ENCODE measurements at regions not wholly inside any gene's neighbourhood (a gene's known extent, or its start where the extent isn't known, plus 50 kb on each side); places are given as distances from the start of the nearest gene placed in this dataset.
"Not testable (repeated sequence)": the region's sequence is repeated elsewhere in the genome, so short reads cannot be mapped to it uniquely, and the experiment has no call there.

- DNase-seq (ENCODE audit: low read depth), result no peak
These were observed 524.2 kb upstream of the SALL3 start for GRCh38 chr18:78455386-78455785.

DNA sequence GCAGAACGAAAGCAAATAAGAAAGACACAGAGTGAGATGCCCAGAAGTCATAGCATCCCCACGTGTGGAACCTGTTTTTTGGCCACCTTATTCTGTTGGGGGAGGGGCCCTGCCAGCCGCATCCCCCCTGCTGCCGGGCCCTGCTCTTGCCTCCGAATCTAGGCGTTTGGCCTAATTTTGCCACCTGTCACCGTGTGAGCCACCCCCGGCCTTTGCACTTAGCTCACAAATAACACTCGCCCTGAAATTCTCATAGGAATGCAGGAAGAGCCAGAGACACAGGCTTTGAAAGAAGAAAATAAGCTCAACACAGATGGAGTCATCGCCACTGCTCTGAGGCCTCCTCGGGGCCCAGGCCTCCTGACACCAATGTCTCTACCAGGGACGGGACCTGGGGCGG, 522.6 kb upstream of the SALL3 start:
- DNase-seq (ENCODE audit: low read depth), result no peak

GRCh38 chr18:78457731-78458130, 521.9 kb upstream of the SALL3 start:
- DNase-seq (ENCODE audit: low read depth), result no peak

DNA sequence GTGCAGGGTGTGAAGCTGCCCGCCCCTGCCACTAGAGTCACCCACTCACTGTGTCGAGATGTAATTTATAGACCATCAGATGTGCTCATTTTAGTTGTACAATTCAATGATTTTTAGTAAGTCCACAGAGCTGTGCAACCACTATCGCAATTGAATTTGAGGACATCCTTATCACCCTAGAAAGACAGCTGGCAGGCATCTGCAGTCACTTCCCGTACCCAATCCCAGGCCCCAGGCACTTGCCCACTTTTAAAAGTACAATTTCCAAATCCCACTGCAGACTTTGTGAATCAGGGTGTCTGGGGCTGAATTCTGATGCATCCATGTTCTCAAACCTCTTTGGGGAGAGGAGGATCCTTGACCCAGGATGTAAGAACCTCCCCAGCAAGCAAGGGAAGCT, 521.3 kb upstream of the SALL3 start:
- no peak for DNase-seq (ENCODE audit: low read depth)

DNA sequence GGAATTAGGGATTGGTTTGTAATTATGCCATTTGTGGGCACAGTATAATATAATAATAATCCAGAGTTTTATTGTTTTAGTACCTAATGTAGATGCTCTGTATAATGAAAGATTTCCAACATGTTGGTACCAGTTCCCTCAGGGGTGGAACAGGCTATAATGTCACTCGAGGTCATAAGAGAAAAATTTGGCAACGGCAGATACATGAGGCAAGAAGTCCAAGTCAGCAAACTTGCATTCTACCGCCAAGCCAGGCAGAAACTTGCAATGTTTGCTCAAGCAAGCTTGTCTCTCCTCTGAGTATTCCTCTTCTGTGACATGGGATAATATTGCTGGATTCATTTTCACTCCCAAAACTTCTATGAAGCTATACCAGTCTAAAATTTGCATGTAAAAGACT, 520.0 kb upstream of the SALL3 start:
- no peak for DNase-seq (ENCODE audit: low read depth)

DNA sequence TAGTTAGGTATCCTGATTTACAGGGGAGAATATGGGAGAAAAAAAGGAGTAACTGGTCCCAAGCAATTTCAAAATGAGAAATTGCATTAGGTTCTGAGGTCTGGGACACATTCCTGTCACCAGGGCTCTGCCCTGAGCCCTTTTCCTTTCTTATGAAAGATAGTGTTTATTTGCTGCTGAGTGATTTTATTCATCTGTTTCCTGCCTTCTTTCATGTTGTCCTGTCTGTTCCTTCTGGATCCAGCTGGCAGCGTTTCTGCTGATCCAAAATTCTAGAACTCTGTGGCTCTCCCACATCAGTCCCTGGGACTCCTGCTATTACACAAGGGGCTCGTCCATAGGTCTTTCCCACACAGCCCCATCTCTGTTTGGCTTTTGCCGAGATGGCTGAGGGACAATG, 519.1 kb upstream of the SALL3 start:
- DNase-seq (ENCODE audit: low read depth), result no peak

DNA sequence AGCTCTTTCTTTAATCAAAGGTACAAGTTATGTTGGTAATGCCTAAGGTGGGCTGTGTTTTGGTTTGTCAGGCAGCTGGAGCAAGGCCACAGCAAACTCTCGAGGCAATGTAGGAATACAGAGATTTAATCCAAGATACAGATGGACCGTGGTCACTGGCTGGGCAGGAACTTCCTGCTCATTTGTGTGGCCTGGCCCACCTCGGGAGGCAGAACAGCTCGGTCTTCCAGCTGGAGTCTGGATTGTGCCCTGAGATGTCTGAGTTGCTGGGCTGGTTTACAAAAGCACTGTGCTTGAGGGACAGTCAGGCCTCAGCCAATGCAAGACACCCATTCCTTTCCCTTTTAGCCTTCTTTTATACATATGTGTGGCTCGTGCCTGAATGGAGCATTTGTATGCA, 506.1 kb upstream of the SALL3 start:
- DNase-seq (ENCODE audit: low read depth), result no peak

GRCh38 chr18:78477840-78478239, 501.8 kb upstream of the SALL3 start:
- DNase-seq (ENCODE audit: low read depth), result no peak

DNA sequence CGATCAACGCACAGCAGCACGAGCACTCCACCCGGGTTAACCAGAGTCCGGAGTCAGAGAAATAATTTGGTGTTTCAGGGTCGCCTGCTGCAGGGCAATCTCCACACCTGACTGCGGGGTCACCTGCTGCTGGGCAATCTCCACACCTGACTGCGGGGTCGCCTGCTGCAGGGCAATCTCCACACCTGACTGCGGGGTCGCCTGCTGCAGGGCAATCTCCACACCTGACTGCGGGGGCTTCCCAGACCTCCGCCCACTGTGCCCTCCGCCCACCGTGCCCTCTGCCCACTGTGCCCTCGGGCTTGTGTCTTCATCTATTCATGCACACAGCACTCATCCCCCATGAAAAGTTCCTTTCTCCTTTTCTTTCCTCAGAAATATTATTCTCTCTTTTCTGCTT, 500.2 kb upstream of the SALL3 start:
- DNase-seq (ENCODE audit: low read depth), result no peak

- no peak for DNase-seq (ENCODE audit: low read depth)
These were observed 499.2 kb upstream of the SALL3 start for GRCh38 chr18:78480262-78481054.

GRCh38 chr18:78482378-78482777, 497.2 kb upstream of the SALL3 start:
- DNase-seq (ENCODE audit: low read depth), result no peak

- no peak for DNase-seq (ENCODE audit: low read depth)
These were observed 492.0 kb upstream of the SALL3 start for GRCh38 chr18:78487649-78488048.

DNA sequence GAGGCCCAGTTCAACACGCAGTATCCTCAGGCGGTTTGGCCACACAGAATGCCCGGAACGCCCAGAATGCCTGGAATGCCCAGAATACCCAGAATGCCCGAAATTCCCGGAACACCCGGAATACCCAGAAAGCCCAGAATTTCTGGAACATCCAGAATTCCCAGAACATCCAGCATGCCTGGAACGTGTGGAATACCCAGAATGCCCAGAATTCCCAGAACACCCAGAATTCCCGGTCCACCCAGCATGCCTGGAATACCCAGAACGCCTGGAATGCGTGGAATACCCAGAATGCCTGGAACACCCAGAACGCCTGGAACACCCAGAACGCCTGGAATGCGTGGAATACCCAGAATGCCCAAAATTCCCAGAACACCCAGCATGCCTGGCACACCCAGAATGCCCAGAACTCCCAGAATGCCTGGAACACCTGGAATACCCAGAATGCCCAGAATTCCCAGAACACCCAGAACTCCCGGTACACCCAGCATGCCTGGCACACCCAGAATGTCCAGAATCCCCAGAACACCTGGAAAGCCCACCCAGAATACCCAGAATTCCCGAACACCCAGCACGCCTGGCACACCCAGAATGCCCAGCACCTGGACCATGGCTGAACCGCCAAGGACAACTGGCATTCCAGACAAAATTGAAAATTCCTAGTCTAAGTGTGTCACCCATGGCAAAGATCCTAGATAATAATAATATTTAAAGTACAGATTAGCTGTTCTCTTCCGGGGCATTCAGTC, 487.4 kb upstream of the SALL3 start:
- no peak for DNase-seq (ENCODE audit: low read depth)

DNA sequence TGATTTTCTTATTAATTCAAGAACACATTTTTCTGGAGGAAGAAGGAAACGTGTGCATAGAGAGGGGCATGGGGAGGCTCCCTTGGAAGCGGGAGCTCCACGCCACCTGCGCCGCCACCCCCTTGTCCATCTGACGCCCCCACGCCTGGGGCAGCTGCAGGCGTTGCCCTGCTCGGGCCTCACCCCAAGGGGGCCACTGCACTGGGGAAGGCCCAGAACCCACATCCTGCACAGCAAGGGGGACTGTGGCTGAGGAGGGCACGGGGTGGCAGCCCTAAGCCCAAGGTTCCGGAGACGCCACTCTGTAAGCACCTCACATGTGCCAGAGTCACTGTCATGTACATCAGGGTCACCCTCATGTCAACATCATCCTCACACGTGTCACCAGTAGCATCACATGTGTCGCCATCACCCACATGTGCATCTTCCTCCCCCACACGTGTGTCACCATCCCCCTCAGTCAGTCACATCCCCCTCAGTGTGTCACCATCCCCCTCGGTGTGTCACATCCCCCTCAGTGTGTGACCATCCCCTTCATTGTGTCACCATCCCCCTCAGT, 486.7 kb upstream of the SALL3 start:
- DNase-seq (ENCODE audit: low read depth), result no peak

- DNase-seq (ENCODE audit: low read depth), result not testable (repeated sequence)
These were observed 486.1 kb upstream of the SALL3 start for GRCh38 chr18:78493490-78493889.

GRCh38 chr18:78494204-78495085, 485.2 kb upstream of the SALL3 start:
- DNase-seq (ENCODE audit: low read depth), result no peak

DNA sequence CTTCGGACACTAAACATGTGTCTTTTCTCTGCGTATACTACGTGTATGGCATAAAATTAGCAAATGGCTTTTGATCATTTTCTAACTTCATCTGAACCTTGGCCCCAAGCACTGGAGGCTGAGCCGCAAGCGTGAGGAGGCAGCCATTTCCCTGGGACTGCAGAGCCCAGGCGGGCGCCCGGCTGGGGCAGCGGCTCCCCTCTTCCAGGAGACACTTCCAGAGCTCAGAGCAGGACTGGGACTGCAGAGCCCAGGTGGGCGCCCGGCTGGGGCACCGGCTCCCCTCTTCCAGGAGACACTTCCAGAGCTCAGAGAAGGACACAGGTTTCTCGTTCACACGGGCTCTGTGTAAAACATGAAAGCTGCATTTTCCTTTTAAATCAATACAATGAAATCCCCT, 484.1 kb upstream of the SALL3 start:
- no peak for DNase-seq (ENCODE audit: low read depth)

DNA sequence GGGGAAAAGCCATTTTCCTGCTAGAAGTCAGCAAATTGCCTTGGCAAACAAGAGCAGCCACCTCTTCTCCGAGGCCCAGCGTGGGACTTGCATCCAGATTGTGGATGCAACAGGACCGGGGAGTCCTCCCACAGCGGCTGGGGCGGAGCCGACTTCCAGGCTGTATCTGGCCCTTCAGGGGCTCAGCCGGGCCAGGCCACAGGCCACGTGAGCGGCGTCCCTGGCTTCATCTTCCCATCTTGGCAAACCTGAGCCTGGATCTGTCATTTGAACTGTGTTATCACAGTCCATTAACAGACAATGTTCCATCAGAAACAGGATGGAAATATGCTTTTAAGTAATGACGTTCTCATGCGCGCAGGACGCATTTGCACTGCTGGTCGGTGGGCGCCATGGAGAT, 483.5 kb upstream of the SALL3 start:
- no peak for DNase-seq (ENCODE audit: low read depth)

DNA sequence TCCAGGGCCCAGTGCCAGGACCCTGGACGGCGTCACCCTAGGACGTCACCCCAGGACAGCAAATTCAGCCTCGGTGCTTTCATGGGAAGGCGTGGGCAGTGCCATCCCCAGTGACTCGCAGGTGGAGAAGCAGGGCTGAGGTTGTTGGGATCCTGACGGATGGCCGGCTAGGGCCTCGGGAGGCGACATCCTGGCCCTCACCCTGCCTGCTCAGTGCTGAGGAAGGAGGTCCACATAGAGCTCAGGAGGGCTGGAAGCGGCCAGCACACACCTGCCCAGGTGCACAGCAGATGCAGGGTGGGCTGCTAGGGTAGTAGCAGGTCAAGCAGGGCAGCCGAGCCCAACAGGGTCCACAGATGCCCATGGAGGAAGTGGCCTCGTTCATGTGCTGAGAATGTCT, 482.0 kb upstream of the SALL3 start:
- DNase-seq (ENCODE audit: low read depth), result no peak

DNA sequence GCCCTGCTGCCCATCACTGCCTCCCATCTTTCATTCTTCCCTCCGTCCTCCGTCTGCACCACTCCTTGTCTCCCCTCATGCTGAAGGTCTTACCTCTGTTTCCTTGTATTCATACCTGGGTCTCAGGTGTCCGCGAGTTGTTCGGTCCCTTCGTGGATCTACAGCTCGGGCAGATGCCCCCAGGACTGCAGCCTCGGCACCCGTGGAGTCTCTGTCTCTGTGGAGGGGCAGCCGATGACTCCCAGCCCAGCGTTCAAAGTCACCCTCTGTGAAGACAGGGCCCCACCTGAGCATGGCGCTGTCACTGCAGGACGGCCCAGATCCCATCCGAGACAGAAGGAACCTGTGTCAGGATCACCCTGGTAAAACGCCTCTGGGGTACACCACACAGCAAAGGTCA, 480.0 kb upstream of the SALL3 start:
- no peak for DNase-seq (ENCODE audit: low read depth)

DNA sequence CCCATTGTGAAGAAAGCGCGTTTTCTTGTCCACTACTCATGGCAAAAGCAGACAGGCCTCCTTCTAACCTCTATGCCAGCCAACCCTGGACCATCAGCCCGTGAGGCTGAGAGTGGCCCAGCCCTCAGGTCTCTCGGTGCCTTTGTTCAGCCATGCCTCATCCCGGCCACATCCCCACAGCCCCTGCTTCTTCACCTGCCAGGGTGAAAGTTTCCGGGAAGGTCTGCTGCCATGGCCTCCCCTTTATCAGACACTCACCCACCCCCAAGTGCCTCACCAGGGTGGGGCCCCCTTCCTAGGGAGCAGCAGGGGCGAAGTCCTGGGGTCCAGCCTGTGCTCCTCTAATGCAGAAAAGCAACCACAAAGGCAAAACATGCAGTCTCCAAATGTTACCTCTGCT, 478.4 kb upstream of the SALL3 start:
- DNase-seq (ENCODE audit: low read depth), result no peak

DNA sequence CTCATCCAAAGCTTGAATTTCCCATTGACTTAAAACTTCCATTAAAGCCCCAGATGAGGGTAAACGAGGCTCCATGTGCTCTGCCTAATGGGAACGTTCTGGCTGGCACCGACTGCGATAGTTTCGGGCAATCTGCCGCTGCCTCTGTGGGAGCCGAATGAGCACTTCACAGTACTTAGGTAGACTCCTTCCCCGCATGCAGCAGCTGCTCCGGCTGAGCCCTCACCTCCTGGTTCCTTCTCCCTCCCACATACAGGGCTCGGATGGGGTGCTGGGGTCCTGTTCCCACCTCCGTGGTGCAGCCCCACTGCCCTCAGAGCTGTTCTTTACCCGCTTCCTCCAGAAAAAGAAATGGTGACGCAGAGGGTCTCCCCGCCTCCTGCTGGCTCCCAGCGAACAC, 476.5 kb upstream of the SALL3 start:
- no peak for DNase-seq (ENCODE audit: low read depth)
